ENCODE measurements at regions not wholly inside any gene's neighbourhood (a gene's known extent, or its start where the extent isn't known, plus 50 kb on each side); places are given as distances from the start of the nearest gene placed in this dataset.

GRCh38 chr17:14856176-14856575 lies 408.9 kb downstream of the PMP22 start:
- TF ChIP-seq CTCF (IDR thresholded peaks at IDR 0.05; ENCODE audit: unreplicated experiment): no peak
- no peak for DNase-seq (ENCODE audit: low spot score, unreplicated experiment)
- no peak overlapping the region for H3K27ac Mint-ChIP-seq
- H3K4me1 Mint-ChIP-seq (ENCODE audit: low read depth): peaks cover 13% of the 10 kb centered on the region
- H3K36me3 Mint-ChIP-seq (ENCODE audit: insufficient read depth): peaks cover 2% of the 10 kb centered on the region
- no peaks in the 10 kb centered on the region for H3K27me3 Mint-ChIP-seq
- H3K9me3 Mint-ChIP-seq (ENCODE audit: low read depth): peaks cover 9% of the 10 kb centered on the region
- H3K4me3 Mint-ChIP-seq (ENCODE audit: low read depth): no peak overlapping the region

GRCh38 chr17:14854691-14855090 lies 410.4 kb downstream of the PMP22 start:
- Mint-ChIP-seq H3K36me3 (ENCODE audit: insufficient read depth) (peaks cover 2% of the 10 kb centered on the region), H3K9me3 (ENCODE audit: low read depth) (peaks cover 9% of the 10 kb centered on the region), H3K27me3 (no peaks in the 10 kb centered on the region), H3K27ac (no peak overlapping the region), H3K4me3 (ENCODE audit: low read depth) (no peak overlapping the region), H3K4me1 (ENCODE audit: low read depth) (no peaks in the 10 kb centered on the region)
- no peak for TF ChIP-seq CTCF (IDR thresholded peaks at IDR 0.05; ENCODE audit: unreplicated experiment)
- no peak for DNase-seq (ENCODE audit: low spot score, unreplicated experiment)

DNA sequence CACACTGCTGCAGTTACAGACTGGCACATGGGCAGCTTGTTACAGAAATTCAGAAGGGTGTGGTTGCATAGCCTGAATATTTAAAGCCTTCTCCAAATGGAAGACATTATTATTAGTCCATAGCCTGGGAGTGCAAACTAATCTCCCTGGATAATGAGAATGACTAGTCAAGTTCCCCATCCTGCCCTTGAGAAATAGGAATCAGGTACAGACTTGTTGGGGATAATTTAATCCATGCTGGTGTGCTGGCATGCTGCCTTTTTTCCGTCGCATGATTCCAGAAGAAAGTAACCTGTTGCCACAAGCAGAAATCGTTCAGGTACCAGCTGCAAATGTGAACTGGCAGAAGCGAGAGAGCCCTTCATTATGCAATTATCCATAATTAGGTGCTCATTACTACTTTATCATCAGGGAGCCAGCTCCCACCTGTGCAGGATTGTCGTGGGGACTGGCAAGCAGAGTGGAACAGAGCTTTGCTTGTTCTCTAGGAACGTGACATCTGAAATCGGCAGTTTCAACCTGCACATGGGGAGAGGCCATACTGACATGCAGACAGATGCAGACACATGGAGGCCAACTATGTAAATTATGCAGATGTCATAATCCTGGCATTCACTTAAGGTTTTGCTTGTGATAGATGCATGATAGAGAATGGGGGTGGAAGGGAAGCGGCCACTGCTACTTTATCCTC lies 419.4 kb downstream of the PMP22 start:
- Mint-ChIP-seq H3K27me3 (no peaks in the 10 kb centered on the region), H3K9me3 (ENCODE audit: low read depth) (peaks cover 3% of the 10 kb centered on the region), H3K4me3 (ENCODE audit: low read depth) (no peak overlapping the region), H3K4me1 (ENCODE audit: low read depth) (peaks cover 4% of the 10 kb centered on the region), H3K27ac (no peak overlapping the region), H3K36me3 (ENCODE audit: insufficient read depth) (no peaks in the 10 kb centered on the region)
- no peak for TF ChIP-seq CTCF (IDR thresholded peaks at IDR 0.05; ENCODE audit: unreplicated experiment)
- no peak for DNase-seq (ENCODE audit: low spot score, unreplicated experiment)

DNA sequence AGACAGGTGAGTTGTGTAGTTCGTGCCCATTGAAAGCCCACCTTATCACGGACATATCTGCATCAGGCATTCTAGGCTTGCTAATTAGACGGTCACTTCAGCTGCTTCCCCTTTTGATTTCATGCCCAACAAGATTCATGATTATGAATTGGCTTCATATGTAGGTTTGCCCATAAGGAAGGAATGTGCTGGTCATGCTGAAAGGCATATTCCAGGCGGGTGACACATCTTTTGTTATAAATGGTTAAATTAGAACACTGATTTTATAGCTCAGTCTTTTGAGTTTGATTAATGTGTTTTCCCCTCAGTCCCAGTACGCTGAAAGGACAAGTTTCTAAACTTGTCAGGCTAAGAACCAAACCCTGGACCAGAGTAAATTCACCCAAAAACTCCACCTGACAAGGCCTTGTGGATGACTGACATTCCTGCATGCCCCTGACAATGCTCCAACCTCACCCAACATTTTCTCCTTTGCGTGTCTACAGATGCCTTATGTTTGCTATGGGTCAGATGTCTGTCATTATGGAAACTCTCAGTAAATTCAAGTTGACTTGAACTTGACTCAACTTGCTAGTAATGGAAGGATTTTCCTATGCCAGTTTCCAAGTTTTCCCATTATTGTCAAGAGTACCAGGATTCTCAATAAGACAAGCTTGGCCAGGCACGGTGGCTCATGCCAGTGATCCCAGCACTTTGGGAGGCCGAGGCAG lies 421.9 kb downstream of the PMP22 start:
- Mint-ChIP-seq H3K27ac (no peak overlapping the region), H3K4me1 (ENCODE audit: low read depth) (peaks cover 4% of the 10 kb centered on the region), H3K4me3 (ENCODE audit: low read depth) (no peak overlapping the region), H3K27me3 (no peaks in the 10 kb centered on the region), H3K9me3 (ENCODE audit: low read depth) (peaks cover 3% of the 10 kb centered on the region), H3K36me3 (ENCODE audit: insufficient read depth) (no peaks in the 10 kb centered on the region)
- DNase-seq (ENCODE audit: low spot score, unreplicated experiment): no peak
- no peak for TF ChIP-seq CTCF (IDR thresholded peaks at IDR 0.05; ENCODE audit: unreplicated experiment)

- peaks cover 7% of the 10 kb centered on the region for H3K9me3 Mint-ChIP-seq (ENCODE audit: low read depth)
- DNase-seq (ENCODE audit: low spot score, unreplicated experiment): no peak
- no peaks in the 10 kb centered on the region for H3K27me3 Mint-ChIP-seq
- no peak for TF ChIP-seq CTCF (IDR thresholded peaks at IDR 0.05; ENCODE audit: unreplicated experiment)
- H3K36me3 Mint-ChIP-seq (ENCODE audit: insufficient read depth): peaks cover 1% of the 10 kb centered on the region
- no peak overlapping the region for H3K27ac Mint-ChIP-seq
- no peaks in the 10 kb centered on the region for H3K4me1 Mint-ChIP-seq (ENCODE audit: low read depth)
- H3K4me3 Mint-ChIP-seq (ENCODE audit: low read depth): no peak overlapping the region
Measured at GRCh38 chr17:14840616-14841231, 424.4 kb downstream of the PMP22 start.
